ENCODE measurements at regions not wholly inside any gene's neighbourhood (a gene's known extent, or its start where the extent isn't known, plus 50 kb on each side); places are given as distances from the start of the nearest gene placed in this dataset.
A peak's percentile ranks its signal among the peaks of the same experiment; 100 is the strongest.

DNA sequence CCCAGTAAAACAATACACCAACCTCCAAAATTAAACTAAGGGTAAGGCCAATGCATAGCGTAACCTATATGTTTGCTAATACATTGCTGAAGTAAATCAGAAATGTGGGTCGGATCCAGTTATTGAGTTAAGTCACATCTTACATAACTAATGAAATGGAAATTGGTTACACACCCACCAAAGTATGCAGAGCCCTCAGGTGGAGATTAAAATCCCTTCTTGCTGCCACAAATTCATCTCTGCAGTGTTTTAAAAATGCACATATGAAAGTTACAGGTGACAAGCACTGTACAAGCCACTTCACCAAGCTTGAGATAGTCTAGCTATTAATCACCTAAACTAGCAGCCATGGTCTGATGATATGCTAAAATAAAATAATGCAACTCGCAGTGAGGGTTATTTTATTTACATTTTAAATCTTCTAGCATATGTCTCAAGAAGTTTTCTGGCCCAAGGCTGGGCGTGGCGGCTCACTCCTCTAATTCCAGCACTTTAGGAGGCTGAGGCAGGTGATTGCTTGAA, 130.6 kb downstream of the AQP9 start:
- Histone ChIP-seq H3K9me3 (ENCODE audit: severe bottlenecking) (peaks cover 6% of the 10 kb centered on the region), H3K36me3 (no peaks in the 10 kb centered on the region), H3K27ac (no peak overlapping the region), H3K4me3 (ENCODE audit: low read depth, low read length) (no peak overlapping the region), H3K27me3 (ENCODE audit: insufficient read depth, low read depth, severe bottlenecking) (no peaks in the 10 kb centered on the region)
- no peak for DNase-seq
- TF ChIP-seq CTCF (IDR thresholded peaks at IDR 0.05; ENCODE audit: low read depth, low read length), result no peak

GRCh38 chr15:58269455-58270414, 131.6 kb downstream of the AQP9 start:
- Histone ChIP-seq H3K9me3 (ENCODE audit: severe bottlenecking) (peaks cover 6% of the 10 kb centered on the region), H3K36me3 (no peaks in the 10 kb centered on the region), H3K4me3 (ENCODE audit: low read depth, low read length) (no peak overlapping the region), H3K27me3 (ENCODE audit: insufficient read depth, low read depth, severe bottlenecking) (no peaks in the 10 kb centered on the region), H3K27ac (no peak overlapping the region)
- peak; percentile 79 for TF ChIP-seq CTCF (IDR thresholded peaks at IDR 0.05; ENCODE audit: low read depth, low read length)
- peak; percentile 71 for DNase-seq

GRCh38 chr15:58271410-58271809, 133.2 kb downstream of the AQP9 start:
- Histone ChIP-seq H3K36me3 (no peaks in the 10 kb centered on the region), H3K27ac (no peak overlapping the region), H3K9me3 (ENCODE audit: severe bottlenecking) (peaks cover 6% of the 10 kb centered on the region), H3K27me3 (ENCODE audit: insufficient read depth, low read depth, severe bottlenecking) (no peaks in the 10 kb centered on the region), H3K4me3 (ENCODE audit: low read depth, low read length) (no peak overlapping the region)
- no peak for DNase-seq
- no peak for TF ChIP-seq CTCF (IDR thresholded peaks at IDR 0.05; ENCODE audit: low read depth, low read length)

GRCh38 chr15:58273104-58273503, 134.9 kb downstream of the AQP9 start:
- H3K27me3 ChIP-seq (ENCODE audit: insufficient read depth, low read depth, severe bottlenecking), result no peaks in the 10 kb centered on the region
- no peak overlapping the region for H3K27ac ChIP-seq
- peaks cover 6% of the 10 kb centered on the region for H3K9me3 ChIP-seq (ENCODE audit: severe bottlenecking)
- no peak overlapping the region for H3K4me3 ChIP-seq (ENCODE audit: low read depth, low read length)
- TF ChIP-seq CTCF (IDR thresholded peaks at IDR 0.05; ENCODE audit: low read depth, low read length), result no peak
- no peaks in the 10 kb centered on the region for H3K36me3 ChIP-seq
- no peak for DNase-seq

GRCh38 chr15:58274885-58275284, 136.7 kb downstream of the AQP9 start:
- Histone ChIP-seq H3K4me3 (ENCODE audit: low read depth, low read length) (no peak overlapping the region), H3K27ac (no peak overlapping the region), H3K36me3 (no peaks in the 10 kb centered on the region), H3K9me3 (ENCODE audit: severe bottlenecking) (peaks cover 6% of the 10 kb centered on the region), H3K27me3 (ENCODE audit: insufficient read depth, low read depth, severe bottlenecking) (no peaks in the 10 kb centered on the region)
- no peak for TF ChIP-seq CTCF (IDR thresholded peaks at IDR 0.05; ENCODE audit: low read depth, low read length)
- DNase-seq, result no peak
